NCI-H146 (cell line): ENCODE measurements at regions not wholly inside any gene's neighbourhood (a gene's known extent, or its start where the extent isn't known, plus 50 kb on each side); places are given as distances from the start of the nearest gene placed in this dataset.
A peak's percentile ranks its signal among the peaks of the same experiment; 100 is the strongest.

Experiments used
- DNase-seq: peaks from one replicate; lab custom pipeline; 2025; lab: John Stamatoyannopoulos, UW

- DNase-seq, result peak; percentile 25
Measured at GRCh38 chr6:125544819-125545218, 204.6 kb upstream of the HEY2 start.

- DNase-seq, result no peak
Measured at GRCh38 chr6:125546841-125547251, 202.6 kb upstream of the HEY2 start.

- DNase-seq, result no peak
Measured at GRCh38 chr6:125547381-125547780, 202.1 kb upstream of the HEY2 start.

- peak; percentile 46 for DNase-seq
Measured at GRCh38 chr6:125549202-125549884, 200.1 kb upstream of the HEY2 start.

- no peak for DNase-seq
Measured at GRCh38 chr6:125550892-125551291, 198.5 kb upstream of the HEY2 start.

GRCh38 chr6:125552819-125553218, 196.6 kb upstream of the HEY2 start:
- DNase-seq, result peak; percentile 20

GRCh38 chr6:125554456-125554855, 195.0 kb upstream of the HEY2 start:
- no peak for DNase-seq

- no peak for DNase-seq
Measured at GRCh38 chr6:125558241-125558843, 191.1 kb upstream of the HEY2 start.

- no peak for DNase-seq
Measured at GRCh38 chr6:125558907-125559306, 190.5 kb upstream of the HEY2 start.

- no peak for DNase-seq
Measured at GRCh38 chr6:125562156-125562555, 187.3 kb upstream of the HEY2 start.

- no peak for DNase-seq
Measured at GRCh38 chr6:125564941-125565340, 184.5 kb upstream of the HEY2 start.

- no peak for DNase-seq
Measured at GRCh38 chr6:125567407-125567806, 182.0 kb upstream of the HEY2 start.

- DNase-seq, result no peak
Measured at GRCh38 chr6:125568609-125569008, 180.8 kb upstream of the HEY2 start.

GRCh38 chr6:125570526-125570925, 178.9 kb upstream of the HEY2 start:
- no peak for DNase-seq

- no peak for DNase-seq
Measured at GRCh38 chr6:125571207-125571755, 178.2 kb upstream of the HEY2 start.

- no peak for DNase-seq
Measured at GRCh38 chr6:125574604-125575003, 174.8 kb upstream of the HEY2 start.

GRCh38 chr6:125577124-125577662, 172.2 kb upstream of the HEY2 start:
- no peak for DNase-seq

GRCh38 chr6:125584468-125584939, 164.9 kb upstream of the HEY2 start:
- peak; percentile 90 for DNase-seq

- no peak for DNase-seq
Measured at GRCh38 chr6:125585470-125585869, 164.0 kb upstream of the HEY2 start.

GRCh38 chr6:125586074-125586473, 163.4 kb upstream of the HEY2 start:
- no peak for DNase-seq

- DNase-seq, result no peak
Measured at GRCh38 chr6:125586605-125587004, 162.8 kb upstream of the HEY2 start.

GRCh38 chr6:125587666-125588632, 161.5 kb upstream of the HEY2 start:
- no peak for DNase-seq
